CD4-positive, alpha-beta T cell (primary cell): ENCODE measurements at regions not wholly inside any gene's neighbourhood (a gene's known extent, or its start where the extent isn't known, plus 50 kb on each side); places are given as distances from the start of the nearest gene placed in this dataset.

ENCODE experiments used
- ATAC-seq: fragments of 200-7000 bp; cut with Tn5 transposase; one replicate; pipeline ENCODE4 v1.10.0; 2022; ENCODE audit warnings: mild to moderate bottlenecking; ENCODE audit not compliant: poor library complexity
- CTCF ChIA-PET: fragments of 350-600 bp; sonication (Branson Sonifier 250); formaldehyde crosslinking; loops from one replicate; lab custom pipeline; 2021; ENCODE audit warnings: antibody characterized with exemption, inconsistent platforms; lab: Charles Lee
- POLR2A ChIA-PET: fragments of 350-600 bp; sonication (Branson Sonifier 250); formaldehyde crosslinking; loops from one replicate; lab custom pipeline; 2021; ENCODE audit warnings: antibody characterized with exemption, inconsistent platforms; lab: Charles Lee
- DNase-seq, 14 experiments: peaks; one replicate each; pipeline ENCODE4 v3.0.0-alpha.2; 2013 to 2020; ENCODE audit warnings: mixed read lengths in 2 of 14
- H3K27ac ChIP-seq, 2 donors: one replicate each; pipeline versions ENCODE4 v1.5.1 to v1.7.0; 2013; ENCODE audit warnings: low read length in 2 of 2, low read depth in 1 of 2, mild to moderate bottlenecking in 1 of 2
- H3K27me3 ChIP-seq, 2 experiments: 1 replicate in 1 of 2; 2 replicates in 1 of 2; pipeline versions ENCODE4 v1.6.1 to v1.7.0; 2013; ENCODE audit warnings: low read length in 2 of 2, control low read depth in 1 of 2, mild to moderate bottlenecking in 1 of 2, moderate library complexity in 1 of 2; ENCODE audit not compliant: insufficient read depth in 2 of 2, control insufficient read depth in 1 of 2
- H3K36me3 ChIP-seq: one replicate; pipeline ENCODE4 v1.6.1; 2013; ENCODE audit warnings: low read length, control low read depth; ENCODE audit not compliant: insufficient read depth
- H3K4me1 ChIP-seq: one replicate; pipeline ENCODE4 v1.6.1; 2013; ENCODE audit warnings: low read length, control low read depth; ENCODE audit not compliant: insufficient read depth
- H3K4me3 ChIP-seq: one replicate; pipeline ENCODE4 v1.5.1; 2013; ENCODE audit warnings: mild to moderate bottlenecking, low read length, moderate library complexity
- H3K9me3 ChIP-seq, 2 experiments: 1 replicate in 1 of 2; 2 replicates in 1 of 2; pipeline versions ENCODE4 v1.6.1 to v1.7.0; 2013; ENCODE audit warnings: low read length in 2 of 2, mild to moderate bottlenecking in 2 of 2, control low read depth in 1 of 2, moderate library complexity in 1 of 2; ENCODE audit not compliant: control insufficient read depth in 1 of 2, insufficient read depth in 1 of 2
- H3K27ac Mint-ChIP-seq: one replicate; pipeline ENCODE4 v1.8.0; 2020; ENCODE audit warnings: mixed read lengths
- H3K27me3 Mint-ChIP-seq: one replicate; pipeline ENCODE4 v1.8.0; 2021; ENCODE audit warnings: mixed read lengths
- H3K36me3 Mint-ChIP-seq: one replicate; pipeline ENCODE4 v1.8.0; 2021; ENCODE audit warnings: low read depth, mixed read lengths
- H3K4me1 Mint-ChIP-seq: one replicate; pipeline ENCODE4 v1.8.0; 2021; ENCODE audit warnings: low read depth, mixed read lengths
- H3K4me3 Mint-ChIP-seq: one replicate; pipeline ENCODE4 v1.8.0; 2020; ENCODE audit warnings: mild to moderate bottlenecking, mixed read lengths
- H3K9me3 Mint-ChIP-seq: one replicate; pipeline ENCODE4 v1.8.0; 2020; ENCODE audit warnings: mixed read lengths
- CTCF ChIP-seq: fragments of 200-600 bp; IDR thresholded peaks from one replicate; pipeline ENCODE4 v1.8.0; 2022; ENCODE audit warnings: antibody characterized with exemption, mild to moderate bottlenecking
- intact Hi-C, 2 experiments: fragments of 100-400 bp; cut with DNase I in 1 of 2; cut with micrococcal nuclease in 1 of 2; formaldehyde crosslinking; loops; one replicate each; pipeline versions ENCODE4 v1.15.1 to v1.9.0; 2023 to 2025; cut with DNase I, micrococcal nuclease

GRCh38 chr10:129416155-129416554 is 50.9 kb upstream of the MGMT start:
- ChIA-PET CTCF (no interaction called here), POLR2A (no interaction called here)
- no peaks in the 10 kb centered on the region for H3K4me1 ChIP-seq
- Mint-ChIP-seq H3K27ac (no peak overlapping the region), H3K9me3 (no peaks in the 10 kb centered on the region), H3K27me3 (no peaks in the 10 kb centered on the region), H3K4me1 (no peaks in the 10 kb centered on the region), H3K36me3 (no peaks in the 10 kb centered on the region), H3K4me3 (no peak overlapping the region)
- DNase-seq, result no peak
- intact Hi-C loops, result no loop called here
- no peak for ATAC-seq
- no peaks in the 10 kb centered on the region for H3K36me3 ChIP-seq
- no peaks in the 10 kb centered on the region for H3K27me3 ChIP-seq
- H3K4me3 ChIP-seq, result no peak overlapping the region
- H3K9me3 ChIP-seq, result peaks cover 0 to 9% of the 10 kb centered on the region in 2 experiments
- no peak overlapping the region for H3K27ac ChIP-seq
- TF ChIP-seq CTCF, result no peak

GRCh38 chr10:129416956-129417765 is 49.9 kb upstream of the MGMT start:
- Mint-ChIP-seq H3K4me1 (no peaks in the 10 kb centered on the region), H3K27me3 (no peaks in the 10 kb centered on the region), H3K27ac (no peak overlapping the region), H3K4me3 (no peak overlapping the region), H3K36me3 (no peaks in the 10 kb centered on the region), H3K9me3 (no peaks in the 10 kb centered on the region)
- DNase-seq, result no peak
- no peaks in the 10 kb centered on the region for H3K36me3 ChIP-seq
- H3K4me3 ChIP-seq, result no peak overlapping the region
- TF ChIP-seq CTCF, result no peak
- intact Hi-C loops, result no loop called here
- ChIA-PET CTCF (no interaction called here), POLR2A (interaction anchor here (0.6 kb wide), 1 partner anchor 418 kb away, joined by 3 read pairs; no protein-coding TSS in a partner anchor)
- peaks cover 0 to 9% of the 10 kb centered on the region in 2 experiments for H3K9me3 ChIP-seq
- H3K4me1 ChIP-seq, result no peaks in the 10 kb centered on the region
- no peak for ATAC-seq
- H3K27me3 ChIP-seq, result no peaks in the 10 kb centered on the region
- H3K27ac ChIP-seq, result no peak overlapping the region
